Neural cell (in vitro differentiated cells): ENCODE measurements at regions not wholly inside any gene's neighbourhood (a gene's known extent, or its start where the extent isn't known, plus 50 kb on each side); places are given as distances from the start of the nearest gene placed in this dataset.

ENCODE experiments used
- EP300 ChIP-seq: fragments of 450-650 bp; conservative IDR thresholded peaks from 2 replicates; pipeline ENCODE4 v1.6.1; 2014; ENCODE audit warnings: antibody characterized with exemption, mild to moderate bottlenecking, moderate library complexity; ENCODE audit not compliant: poor library complexity, severe bottlenecking
- EZH2 ChIP-seq: fragments of 200-600, 300-800 bp; shearing (Covaris generic), sonication (generic); IDR thresholded peaks from 2 replicates; pipeline ENCODE4 v1.6.1; 2014; ENCODE audit warnings: antibody characterized with exemption, low read length, borderline replicate concordance, mild to moderate bottlenecking; ENCODE audit not compliant: insufficient read depth, poor library complexity, severe bottlenecking
- SMC3 ChIP-seq: fragments of 450-650 bp; conservative IDR thresholded peaks from 2 replicates; pipeline ENCODE4 v1.6.1; 2014; ENCODE audit warnings: antibody characterized with exemption, mild to moderate bottlenecking, moderate library complexity; ENCODE audit not compliant: poor library complexity
- TAF1 ChIP-seq: IDR thresholded peaks from 2 replicates; pipeline ENCODE4 v1.6.1; 2012; ENCODE audit warnings: low read depth
- TF ChIP-seq, protein P1 (sequence below): fragments of 450-650 bp; IDR thresholded peaks from 2 replicates; pipeline ENCODE4 v1.5.1; 2014; ENCODE audit warnings: antibody characterized with exemption, mild to moderate bottlenecking, moderate library complexity; ENCODE audit not compliant: poor library complexity, severe bottlenecking

DNA sequence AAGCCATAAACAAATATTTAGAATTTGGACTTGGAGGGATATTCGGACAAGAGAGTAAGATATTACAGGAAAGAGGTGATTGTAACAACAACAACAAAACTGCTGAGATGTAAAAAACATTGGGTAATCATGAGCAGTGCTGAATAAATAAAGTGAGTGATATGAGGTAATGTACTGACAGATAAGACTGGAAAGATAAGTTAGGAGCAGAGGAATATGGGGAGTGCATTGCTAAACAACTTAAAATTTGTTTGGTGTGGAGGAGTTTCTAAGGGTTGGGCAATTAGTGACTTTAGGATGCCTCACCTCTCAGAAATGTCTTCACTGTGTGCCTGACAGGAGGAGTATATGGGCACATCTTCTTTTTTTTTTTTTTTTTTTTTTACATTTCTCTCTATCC lies 637.8 kb upstream of the GRIA3 start:
- TF ChIP-seq, protein P1, sequence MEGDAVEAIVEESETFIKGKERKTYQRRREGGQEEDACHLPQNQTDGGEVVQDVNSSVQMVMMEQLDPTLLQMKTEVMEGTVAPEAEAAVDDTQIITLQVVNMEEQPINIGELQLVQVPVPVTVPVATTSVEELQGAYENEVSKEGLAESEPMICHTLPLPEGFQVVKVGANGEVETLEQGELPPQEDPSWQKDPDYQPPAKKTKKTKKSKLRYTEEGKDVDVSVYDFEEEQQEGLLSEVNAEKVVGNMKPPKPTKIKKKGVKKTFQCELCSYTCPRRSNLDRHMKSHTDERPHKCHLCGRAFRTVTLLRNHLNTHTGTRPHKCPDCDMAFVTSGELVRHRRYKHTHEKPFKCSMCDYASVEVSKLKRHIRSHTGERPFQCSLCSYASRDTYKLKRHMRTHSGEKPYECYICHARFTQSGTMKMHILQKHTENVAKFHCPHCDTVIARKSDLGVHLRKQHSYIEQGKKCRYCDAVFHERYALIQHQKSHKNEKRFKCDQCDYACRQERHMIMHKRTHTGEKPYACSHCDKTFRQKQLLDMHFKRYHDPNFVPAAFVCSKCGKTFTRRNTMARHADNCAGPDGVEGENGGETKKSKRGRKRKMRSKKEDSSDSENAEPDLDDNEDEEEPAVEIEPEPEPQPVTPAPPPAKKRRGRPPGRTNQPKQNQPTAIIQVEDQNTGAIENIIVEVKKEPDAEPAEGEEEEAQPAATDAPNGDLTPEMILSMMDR: no peak
- TF ChIP-seq EP300 (no peak), TAF1 (no peak), SMC3 (no peak), EZH2 (no peak)
